ENCODE measurements at regions not wholly inside any gene's neighbourhood (a gene's known extent, or its start where the extent isn't known, plus 50 kb on each side); places are given as distances from the start of the nearest gene placed in this dataset.

DNA sequence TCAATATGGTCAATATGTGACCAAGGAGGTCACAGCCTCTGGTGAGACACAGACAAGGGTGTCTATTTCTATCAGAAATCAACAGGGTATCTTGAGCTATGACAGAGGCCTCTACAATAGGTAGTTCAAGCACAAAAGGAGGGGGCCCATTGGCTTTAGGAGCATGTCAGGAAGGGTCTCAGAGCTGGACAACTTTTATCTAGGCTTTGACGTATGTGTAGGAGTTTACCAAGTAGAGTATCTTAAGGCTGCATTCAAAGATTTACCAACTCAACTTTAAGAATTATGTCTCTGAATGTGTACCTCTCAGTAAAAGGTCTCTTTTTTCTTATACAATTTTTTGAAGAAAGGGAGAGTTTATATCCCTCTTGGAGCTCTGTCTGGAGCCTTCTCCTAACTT is 297.2 kb downstream of the NSG2 start:
- TF ChIP-seq, protein P1, sequence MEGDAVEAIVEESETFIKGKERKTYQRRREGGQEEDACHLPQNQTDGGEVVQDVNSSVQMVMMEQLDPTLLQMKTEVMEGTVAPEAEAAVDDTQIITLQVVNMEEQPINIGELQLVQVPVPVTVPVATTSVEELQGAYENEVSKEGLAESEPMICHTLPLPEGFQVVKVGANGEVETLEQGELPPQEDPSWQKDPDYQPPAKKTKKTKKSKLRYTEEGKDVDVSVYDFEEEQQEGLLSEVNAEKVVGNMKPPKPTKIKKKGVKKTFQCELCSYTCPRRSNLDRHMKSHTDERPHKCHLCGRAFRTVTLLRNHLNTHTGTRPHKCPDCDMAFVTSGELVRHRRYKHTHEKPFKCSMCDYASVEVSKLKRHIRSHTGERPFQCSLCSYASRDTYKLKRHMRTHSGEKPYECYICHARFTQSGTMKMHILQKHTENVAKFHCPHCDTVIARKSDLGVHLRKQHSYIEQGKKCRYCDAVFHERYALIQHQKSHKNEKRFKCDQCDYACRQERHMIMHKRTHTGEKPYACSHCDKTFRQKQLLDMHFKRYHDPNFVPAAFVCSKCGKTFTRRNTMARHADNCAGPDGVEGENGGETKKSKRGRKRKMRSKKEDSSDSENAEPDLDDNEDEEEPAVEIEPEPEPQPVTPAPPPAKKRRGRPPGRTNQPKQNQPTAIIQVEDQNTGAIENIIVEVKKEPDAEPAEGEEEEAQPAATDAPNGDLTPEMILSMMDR (conservative IDR thresholded peaks at IDR 0.05 in 1 of 2, IDR thresholded peaks at IDR 0.05 in 1 of 2; ENCODE audit: low read depth in 1 of 2, low read length in 2 of 2), result no peak
- TF ChIP-seq EZH2 (IDR thresholded peaks at IDR 0.05; ENCODE audit: low read length, missing control alignments), result no peak
